ENCODE measurements at regions not wholly inside any gene's neighbourhood (a gene's known extent, or its start where the extent isn't known, plus 50 kb on each side); places are given as distances from the start of the nearest gene placed in this dataset.
"Not testable (repeated sequence)": the region's sequence is repeated elsewhere in the genome, so short reads cannot be mapped to it uniquely, and the experiment has no call there.

DNA sequence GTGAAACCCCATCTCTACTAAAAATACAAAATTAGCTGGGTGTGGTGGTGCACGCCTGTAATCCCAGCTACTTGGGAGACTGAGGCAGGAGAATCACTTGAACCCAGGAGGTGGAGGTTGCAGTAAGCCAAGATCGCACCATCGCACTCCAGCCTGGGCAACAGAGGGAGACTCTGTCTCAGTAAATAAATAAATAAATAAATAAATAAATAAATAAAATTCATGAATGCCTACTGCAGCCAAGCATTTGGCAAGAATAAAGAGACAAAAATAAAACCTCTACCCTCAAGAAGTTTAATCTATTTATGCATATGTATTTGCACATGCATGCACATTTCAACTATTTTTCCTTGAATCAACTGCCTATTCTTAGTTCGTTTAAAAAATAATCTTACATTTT lies 144.0 kb upstream of the KRAS start:
- H3K9ac ChIP-seq (replicated peaks in 1 of 4; ENCODE audit: extremely low read depth in 1 of 4, low read depth in 3 of 4, low read length in 3 of 4); H3K4me1 ChIP-seq (replicated peaks in 1 of 4; ENCODE audit: control insufficient read depth in 3 of 4, insufficient read depth in 4 of 4, low read length in 3 of 4); H2AFZ ChIP-seq (ENCODE audit: low read length); H3K36me3 ChIP-seq (ENCODE audit: control insufficient read depth in 2 of 4, insufficient read depth in 4 of 4, low read length in 3 of 4); H3K14ac ChIP-seq (ENCODE audit: insufficient read length); DNase-seq (ENCODE audit: low read depth in 1 of 2, low spot score in 2 of 2); H4K5ac ChIP-seq (ENCODE audit: insufficient read length, low read depth, low read length); H3K4ac ChIP-seq (replicated peaks; ENCODE audit: insufficient read length, low read depth, low read length); H3K4me3 ChIP-seq (ENCODE audit: extremely low read depth in 1 of 4, insufficient read depth in 2 of 4, low read depth in 3 of 4, low read length in 4 of 4); H2BK120ac ChIP-seq (replicated peaks; ENCODE audit: low read depth, low read length); H3K79me2 ChIP-seq (ENCODE audit: control insufficient read depth in 1 of 2, insufficient read depth in 2 of 2, low read length in 2 of 2); H2AK5ac ChIP-seq (ENCODE audit: low read depth, low read length); H3K23me2 ChIP-seq (ENCODE audit: low read depth, low read length); H4K8ac ChIP-seq (ENCODE audit: extremely low read depth, insufficient read depth, low read length); H3K56ac ChIP-seq (replicated peaks; ENCODE audit: insufficient read length, low read depth, low read length); POLR2A ChIA-PET (ENCODE audit: partially characterized antibody); H3K9me3 ChIP-seq (ENCODE audit: insufficient read depth in 2 of 2, low read depth in 1 of 2, low read length in 1 of 2); CTCF ChIA-PET (ENCODE audit: partially characterized antibody); H2BK5ac ChIP-seq (ENCODE audit: low read depth, low read length); H2BK20ac ChIP-seq (ENCODE audit: low read length); H3K18ac ChIP-seq (ENCODE audit: extremely low read depth, low read length); H4K20me1 ChIP-seq (replicated peaks in 1 of 2; ENCODE audit: control insufficient read depth in 1 of 2, insufficient read depth in 2 of 2, low read length in 2 of 2); H2BK12ac ChIP-seq (ENCODE audit: low read depth, low read length); H3K79me1 ChIP-seq (ENCODE audit: low read depth, low read length); H3K4me2 ChIP-seq (ENCODE audit: insufficient read depth in 1 of 2, low read depth in 2 of 2, low read length in 2 of 2); FAIRE-seq; H2BK15ac ChIP-seq (ENCODE audit: low read length); H4K91ac ChIP-seq (replicated peaks; ENCODE audit: insufficient read length, low read length); H3K23ac ChIP-seq (ENCODE audit: insufficient read length); H3K27me3 ChIP-seq (replicated peaks in 1 of 4; ENCODE audit: control insufficient read depth in 3 of 4, extremely low read depth in 1 of 4, insufficient read depth in 3 of 4, low read length in 3 of 4); H3K27ac ChIP-seq (ENCODE audit: low read depth, low read length): not testable (repeated sequence)
- WGBS, 2 experiments (ENCODE audit: extremely low coverage in 1 of 2, insufficient coverage in 1 of 2, insufficient read length in 1 of 2, insufficient replicate concordance in 2 of 2, low coverage in 1 of 2, low lambda C conversion rate in 2 of 2, missing lambda C conversion rate in 1 of 2) = 78% methylated on average over 4 of the region's 4 CpGs; no CpG with 5 or more reads in 1 of the 2 experiments

Data from H1 (cell line).